ENCODE measurements at regions not wholly inside any gene's neighbourhood (a gene's known extent, or its start where the extent isn't known, plus 50 kb on each side); places are given as distances from the start of the nearest gene placed in this dataset.

GRCh38 chr4:14887842-14888433 lies 114.3 kb upstream of the CPEB2 start:
- Histone ChIP-seq H3K4me3 (no peak overlapping the region), H3K9me3 (no peaks in the 10 kb centered on the region), H3K4me1 (no peaks in the 10 kb centered on the region), H3K27ac (no peak overlapping the region), H3K27me3 (replicated peaks in 1 of 7) (no peaks in the 10 kb centered on the region), H3K36me3 (no peaks in the 10 kb centered on the region)
- TF ChIP-seq POLR2A (IDR thresholded peaks at IDR 0.05), result no peak
- no peak for TF ChIP-seq POLR2AphosphoS5 (IDR thresholded peaks at IDR 0.05)
- no peak for TF ChIP-seq CTCF (IDR thresholded peaks at IDR 0.05 in 8 of 11, conservative IDR thresholded peaks at IDR 0.05 in 3 of 11)
- 80 to 91% (median 83%) methylated on average over 9 of the region's 9 CpGs for WGBS, 5 donors
- DNase-seq, result no peak
- intact Hi-C loops (cut with DNase I; ENCODE audit: low total_unique reads), result no loop called here

- DNase-seq, result no peak
- TF ChIP-seq POLR2AphosphoS5 (IDR thresholded peaks at IDR 0.05), result no peak
- TF ChIP-seq POLR2A (IDR thresholded peaks at IDR 0.05), result no peak
- no peak for TF ChIP-seq CTCF (IDR thresholded peaks at IDR 0.05 in 8 of 11, conservative IDR thresholded peaks at IDR 0.05 in 3 of 11)
- no peak overlapping the region for H3K27ac ChIP-seq
- H3K9me3 ChIP-seq, result no peaks in the 10 kb centered on the region
- H3K4me1 ChIP-seq, result no peaks in the 10 kb centered on the region
- no peaks in the 10 kb centered on the region for H3K36me3 ChIP-seq
- intact Hi-C loops (cut with DNase I; ENCODE audit: low total_unique reads), result no loop called here
- H3K27me3 ChIP-seq (replicated peaks in 1 of 7), result no peaks in the 10 kb centered on the region
- no peak overlapping the region for H3K4me3 ChIP-seq
- 80 to 91% (median 87%) methylated on average over 4 of the region's 4 CpGs for WGBS, 5 donors
These were observed 113.3 kb upstream of the CPEB2 start for GRCh38 chr4:14888790-14889572.

- no peak overlapping the region for H3K4me3 ChIP-seq
- H3K36me3 ChIP-seq, result no peaks in the 10 kb centered on the region
- no peaks in the 10 kb centered on the region for H3K4me1 ChIP-seq
- WGBS, 5 donors, result 88 to 97% (median 92%) methylated on average over 3 of the region's 3 CpGs
- no peaks in the 10 kb centered on the region for H3K9me3 ChIP-seq
- TF ChIP-seq POLR2A (IDR thresholded peaks at IDR 0.05) (no peak), CTCF (IDR thresholded peaks at IDR 0.05 in 8 of 11, conservative IDR thresholded peaks at IDR 0.05 in 3 of 11) (no peak), POLR2AphosphoS5 (IDR thresholded peaks at IDR 0.05) (no peak)
- intact Hi-C loops (cut with DNase I; ENCODE audit: low total_unique reads), result no loop called here
- no peak overlapping the region for H3K27ac ChIP-seq
- DNase-seq, result no peak
- no peaks in the 10 kb centered on the region for H3K27me3 ChIP-seq (replicated peaks in 1 of 7)
These were observed 109.7 kb upstream of the CPEB2 start for GRCh38 chr4:14892563-14892962.

- Histone ChIP-seq H3K27me3 (replicated peaks in 1 of 7) (no peaks in the 10 kb centered on the region), H3K27ac (no peak overlapping the region), H3K36me3 (no peaks in the 10 kb centered on the region), H3K4me1 (no peaks in the 10 kb centered on the region), H3K4me3 (no peak overlapping the region), H3K9me3 (no peaks in the 10 kb centered on the region)
- 82 to 98% (median 83%) methylated on average over 3 of the region's 3 CpGs for WGBS, 5 donors
- intact Hi-C loops (cut with DNase I; ENCODE audit: low total_unique reads), result no loop called here
- no peak for DNase-seq
- TF ChIP-seq CTCF (IDR thresholded peaks at IDR 0.05 in 8 of 11, conservative IDR thresholded peaks at IDR 0.05 in 3 of 11) (no peak), POLR2A (IDR thresholded peaks at IDR 0.05) (no peak), POLR2AphosphoS5 (IDR thresholded peaks at IDR 0.05) (no peak)
These were observed 108.6 kb upstream of the CPEB2 start for GRCh38 chr4:14893713-14894112.

Data from spleen (tissue), 11 donors.